Endothelial cell (in vitro differentiated cells): ENCODE measurements at regions not wholly inside any gene's neighbourhood (a gene's known extent, or its start where the extent isn't known, plus 50 kb on each side); places are given as distances from the start of the nearest gene placed in this dataset.

Experiments
- DNase-seq: peaks from one replicate; pipeline ENCODE4 v3.0.0; 2021; ENCODE audit warnings: low spot score
- H3K27ac Mint-ChIP-seq: one replicate; pipeline ENCODE4 v1.8.0; 2021; ENCODE audit warnings: mixed read lengths, inconsistent platforms; ENCODE audit not compliant: unreplicated experiment
- H3K27me3 Mint-ChIP-seq: one replicate; pipeline ENCODE4 v1.8.0; 2021; ENCODE audit warnings: mild to moderate bottlenecking, moderate library complexity, mixed read lengths, inconsistent platforms; ENCODE audit not compliant: unreplicated experiment
- H3K36me3 Mint-ChIP-seq: one replicate; pipeline ENCODE4 v1.8.0; 2021; ENCODE audit warnings: mild to moderate bottlenecking, low read depth, mixed read lengths, inconsistent platforms; ENCODE audit not compliant: unreplicated experiment
- H3K4me1 Mint-ChIP-seq: one replicate; pipeline ENCODE4 v1.8.0; 2021; ENCODE audit warnings: mild to moderate bottlenecking, mixed read lengths, inconsistent platforms; ENCODE audit not compliant: unreplicated experiment
- H3K4me3 Mint-ChIP-seq: one replicate; pipeline ENCODE4 v1.8.0; 2021; ENCODE audit warnings: mild to moderate bottlenecking, mixed read lengths, inconsistent platforms; ENCODE audit not compliant: unreplicated experiment
- H3K9me3 Mint-ChIP-seq: one replicate; pipeline ENCODE4 v1.8.0; 2021; ENCODE audit warnings: mixed read lengths, inconsistent platforms; ENCODE audit not compliant: unreplicated experiment
- TF ChIP-seq, protein P1 (sequence below): fragments of 200-600 bp; sonication (generic); IDR thresholded peaks from one replicate; pipeline ENCODE4 v1.5.0; 2021; ENCODE audit warnings: antibody characterized with exemption; ENCODE audit not compliant: unreplicated experiment

DNA sequence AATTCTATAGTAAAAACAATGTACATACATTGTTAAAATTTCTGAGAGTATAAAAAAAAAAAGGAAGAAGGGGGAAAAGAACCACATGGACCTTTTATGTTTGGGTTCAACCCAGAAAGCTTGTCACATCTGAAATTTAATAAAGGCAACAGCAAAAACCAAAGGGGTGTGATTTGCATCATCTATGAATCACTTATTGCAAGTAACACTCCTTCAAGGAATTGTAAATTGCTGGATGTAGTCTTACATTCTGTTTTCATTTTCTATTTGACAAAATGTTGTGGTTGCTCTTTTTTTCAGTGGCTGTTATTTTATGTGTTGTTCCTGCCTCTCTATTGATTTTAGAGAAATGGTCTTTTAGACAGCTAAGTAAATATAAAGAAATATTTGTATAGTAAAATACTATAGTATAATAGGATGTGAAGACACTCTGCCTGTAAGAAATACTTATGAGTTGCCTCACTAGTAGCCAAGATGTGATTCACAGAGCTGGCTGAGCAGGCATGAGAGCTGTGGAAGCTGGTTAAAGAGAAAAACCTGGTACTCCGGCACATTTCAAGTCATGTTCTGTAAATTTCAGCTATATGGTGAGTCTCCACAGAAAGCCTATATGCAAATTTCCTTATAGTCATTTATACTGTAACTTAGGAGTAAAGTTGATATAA lies 131.1 kb upstream of the CNTLN start:
- H3K4me1 Mint-ChIP-seq = peaks cover 3% of the 10 kb centered on the region
- no peaks in the 10 kb centered on the region for H3K36me3 Mint-ChIP-seq
- no peak for DNase-seq
- TF ChIP-seq, protein P1, sequence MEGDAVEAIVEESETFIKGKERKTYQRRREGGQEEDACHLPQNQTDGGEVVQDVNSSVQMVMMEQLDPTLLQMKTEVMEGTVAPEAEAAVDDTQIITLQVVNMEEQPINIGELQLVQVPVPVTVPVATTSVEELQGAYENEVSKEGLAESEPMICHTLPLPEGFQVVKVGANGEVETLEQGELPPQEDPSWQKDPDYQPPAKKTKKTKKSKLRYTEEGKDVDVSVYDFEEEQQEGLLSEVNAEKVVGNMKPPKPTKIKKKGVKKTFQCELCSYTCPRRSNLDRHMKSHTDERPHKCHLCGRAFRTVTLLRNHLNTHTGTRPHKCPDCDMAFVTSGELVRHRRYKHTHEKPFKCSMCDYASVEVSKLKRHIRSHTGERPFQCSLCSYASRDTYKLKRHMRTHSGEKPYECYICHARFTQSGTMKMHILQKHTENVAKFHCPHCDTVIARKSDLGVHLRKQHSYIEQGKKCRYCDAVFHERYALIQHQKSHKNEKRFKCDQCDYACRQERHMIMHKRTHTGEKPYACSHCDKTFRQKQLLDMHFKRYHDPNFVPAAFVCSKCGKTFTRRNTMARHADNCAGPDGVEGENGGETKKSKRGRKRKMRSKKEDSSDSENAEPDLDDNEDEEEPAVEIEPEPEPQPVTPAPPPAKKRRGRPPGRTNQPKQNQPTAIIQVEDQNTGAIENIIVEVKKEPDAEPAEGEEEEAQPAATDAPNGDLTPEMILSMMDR = no peak
- peaks cover 2% of the 10 kb centered on the region for H3K27me3 Mint-ChIP-seq
- no peak overlapping the region for H3K4me3 Mint-ChIP-seq
- H3K27ac Mint-ChIP-seq = no peak overlapping the region
- no peaks in the 10 kb centered on the region for H3K9me3 Mint-ChIP-seq

DNA sequence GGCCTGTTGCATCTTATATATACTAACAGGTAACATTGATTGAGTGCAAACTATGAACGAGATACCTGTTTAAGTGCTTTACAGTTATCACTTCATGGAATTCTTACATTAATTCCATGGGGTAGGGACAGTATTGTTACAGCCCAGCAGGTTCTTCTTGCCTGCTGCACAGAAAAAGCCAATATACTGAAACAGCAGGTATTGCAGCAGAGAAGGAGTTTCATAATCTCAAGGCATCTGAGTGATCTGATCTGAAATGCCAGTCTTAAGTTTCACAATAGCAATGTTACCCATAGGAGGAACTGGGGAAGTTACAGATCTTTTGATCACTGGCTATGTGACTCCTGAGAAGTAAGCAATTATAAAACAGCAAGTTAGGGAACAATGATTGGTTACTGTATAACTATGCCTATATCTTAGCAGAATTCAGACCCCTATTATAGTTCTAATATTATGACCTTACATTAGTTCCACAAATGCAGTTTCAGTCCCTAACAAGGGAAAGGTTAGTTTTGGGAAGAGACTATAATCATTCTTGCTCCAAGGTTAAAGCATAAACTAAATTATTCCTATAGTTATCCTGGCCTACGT lies 126.5 kb upstream of the BNC2 start:
- TF ChIP-seq, protein P1 = no peak
- DNase-seq = no peak
- no peak overlapping the region for H3K4me3 Mint-ChIP-seq
- H3K27me3 Mint-ChIP-seq = peaks cover 2% of the 10 kb centered on the region
- H3K27ac Mint-ChIP-seq = no peak overlapping the region
- no peaks in the 10 kb centered on the region for H3K4me1 Mint-ChIP-seq
- peaks cover 4% of the 10 kb centered on the region for H3K9me3 Mint-ChIP-seq
- peaks cover 5% of the 10 kb centered on the region for H3K36me3 Mint-ChIP-seq

GRCh38 chr9:16992138-16992537 lies 121.7 kb upstream of the BNC2 start:
- Mint-ChIP-seq H3K9me3 (peaks cover 4% of the 10 kb centered on the region), H3K4me1 (no peaks in the 10 kb centered on the region), H3K36me3 (peaks cover 5% of the 10 kb centered on the region), H3K27me3 (no peaks in the 10 kb centered on the region), H3K4me3 (no peak overlapping the region), H3K27ac (no peak overlapping the region)
- DNase-seq = no peak
- TF ChIP-seq, protein P1 = no peak

- H3K27ac Mint-ChIP-seq = no peak overlapping the region
- H3K4me1 Mint-ChIP-seq = peaks cover 7% of the 10 kb centered on the region
- H3K36me3 Mint-ChIP-seq = no peaks in the 10 kb centered on the region
- TF ChIP-seq, protein P1 = no peak
- H3K4me3 Mint-ChIP-seq = no peak overlapping the region
- no peak for DNase-seq
- H3K9me3 Mint-ChIP-seq = no peaks in the 10 kb centered on the region
- no peaks in the 10 kb centered on the region for H3K27me3 Mint-ChIP-seq
Observed at GRCh38 chr9:16987026-16987425, 116.6 kb upstream of the BNC2 start.

DNA sequence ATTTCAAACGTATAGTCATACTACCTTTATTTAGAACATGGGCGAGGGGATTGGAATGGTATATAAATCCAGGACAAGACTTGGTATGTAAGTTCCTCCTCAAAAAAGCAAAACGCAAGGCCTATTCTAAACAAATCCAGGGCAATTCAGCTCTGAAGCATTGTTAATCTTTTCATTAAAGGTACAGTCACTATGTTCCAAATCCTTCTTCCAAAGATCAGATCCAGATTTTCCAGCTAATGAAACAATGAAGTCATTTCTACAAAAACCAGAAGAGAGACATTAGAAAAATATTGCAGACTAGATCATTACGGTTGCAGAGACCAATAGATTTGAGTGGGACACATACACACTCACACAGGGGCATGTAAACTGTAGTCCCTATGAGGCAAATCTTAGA lies 116.1 kb upstream of the BNC2 start:
- DNase-seq = no peak
- Mint-ChIP-seq H3K9me3 (no peaks in the 10 kb centered on the region), H3K36me3 (no peaks in the 10 kb centered on the region), H3K27me3 (no peaks in the 10 kb centered on the region), H3K4me3 (no peak overlapping the region), H3K27ac (no peak overlapping the region), H3K4me1 (peaks cover 7% of the 10 kb centered on the region)
- TF ChIP-seq, protein P1 = no peak
